ENCODE measurements at regions not wholly inside any gene's neighbourhood (a gene's known extent, or its start where the extent isn't known, plus 50 kb on each side); places are given as distances from the start of the nearest gene placed in this dataset.

GRCh38 chr17:69856946-69857345 lies 218.1 kb upstream of the KCNJ16 start:
- no peak for TF ChIP-seq Cebpa-rat (IDR thresholded peaks at IDR 0.05)
- Histone ChIP-seq H3K27ac (no peak overlapping the region), H3K4me3 (no peak overlapping the region), H3K36me3 (no peaks in the 10 kb centered on the region), H3K27me3 (no peaks in the 10 kb centered on the region), H4K20me1 (no peaks in the 10 kb centered on the region), H3K9ac (no peak overlapping the region), H3K4me2 (no peak overlapping the region), H3K9me3 (peaks cover 15% of the 10 kb centered on the region), H3K4me1 (no peaks in the 10 kb centered on the region)

- Histone ChIP-seq H3K9me3 (peaks cover 15% of the 10 kb centered on the region), H3K4me3 (no peak overlapping the region), H3K4me1 (no peaks in the 10 kb centered on the region), H3K27ac (no peak overlapping the region), H3K4me2 (no peak overlapping the region), H4K20me1 (no peaks in the 10 kb centered on the region), H3K9ac (no peak overlapping the region), H3K27me3 (no peaks in the 10 kb centered on the region), H3K36me3 (no peaks in the 10 kb centered on the region)
- TF ChIP-seq Cebpa-rat (IDR thresholded peaks at IDR 0.05): no peak
Observed at GRCh38 chr17:69857412-69857835, 217.6 kb upstream of the KCNJ16 start.

- no peaks in the 10 kb centered on the region for H3K4me1 ChIP-seq
- no peaks in the 10 kb centered on the region for H3K27me3 ChIP-seq
- H3K4me3 ChIP-seq: no peak overlapping the region
- peaks cover 15% of the 10 kb centered on the region for H3K9me3 ChIP-seq
- no peaks in the 10 kb centered on the region for H4K20me1 ChIP-seq
- H3K9ac ChIP-seq: no peak overlapping the region
- H3K4me2 ChIP-seq: no peak overlapping the region
- H3K27ac ChIP-seq: no peak overlapping the region
- TF ChIP-seq Cebpa-rat (IDR thresholded peaks at IDR 0.05): no peak
- H3K36me3 ChIP-seq: no peaks in the 10 kb centered on the region
Observed at GRCh38 chr17:69858460-69858859, 216.6 kb upstream of the KCNJ16 start.

DNA sequence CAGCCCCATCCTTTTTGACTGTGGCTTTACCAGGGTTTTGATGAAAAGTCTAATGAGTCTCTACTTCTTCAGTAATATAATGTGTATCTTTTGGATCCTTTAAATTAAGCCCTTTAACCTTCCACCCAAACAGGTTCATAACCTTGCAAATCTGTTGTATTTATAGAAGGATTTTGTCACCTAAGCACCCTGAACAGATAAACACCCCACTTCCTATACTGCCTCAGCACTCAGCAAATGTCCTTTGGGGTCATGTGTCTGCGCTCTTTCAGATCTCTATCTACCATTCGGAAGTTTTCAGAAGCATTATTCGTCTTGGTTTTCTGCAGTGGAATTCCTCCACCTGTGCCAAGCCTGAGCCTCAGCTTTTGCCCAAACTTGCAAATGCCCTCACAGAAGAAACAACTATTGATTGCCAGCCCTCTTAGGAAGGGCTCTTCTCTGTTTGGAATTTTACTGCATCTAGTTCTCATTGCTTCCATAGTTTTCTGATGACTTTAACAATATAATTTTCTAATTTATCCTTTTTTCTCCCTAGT lies 214.8 kb upstream of the KCNJ16 start:
- Histone ChIP-seq H3K9me3 (peaks cover 15% of the 10 kb centered on the region), H3K36me3 (no peaks in the 10 kb centered on the region), H3K4me1 (no peaks in the 10 kb centered on the region), H3K4me2 (no peak overlapping the region), H3K27me3 (no peaks in the 10 kb centered on the region), H3K4me3 (no peak overlapping the region), H3K9ac (no peak overlapping the region), H4K20me1 (no peaks in the 10 kb centered on the region), H3K27ac (no peak overlapping the region)
- no peak for TF ChIP-seq Cebpa-rat (IDR thresholded peaks at IDR 0.05)

- Histone ChIP-seq H3K4me3 (no peak overlapping the region), H4K20me1 (no peaks in the 10 kb centered on the region), H3K27ac (no peak overlapping the region), H3K36me3 (no peaks in the 10 kb centered on the region), H3K9ac (no peak overlapping the region), H3K9me3 (peaks cover 18% of the 10 kb centered on the region), H3K4me2 (no peak overlapping the region), H3K27me3 (no peaks in the 10 kb centered on the region), H3K4me1 (no peaks in the 10 kb centered on the region)
- no peak for TF ChIP-seq Cebpa-rat (IDR thresholded peaks at IDR 0.05)
Observed at GRCh38 chr17:69864462-69864861, 210.6 kb upstream of the KCNJ16 start.

DNA sequence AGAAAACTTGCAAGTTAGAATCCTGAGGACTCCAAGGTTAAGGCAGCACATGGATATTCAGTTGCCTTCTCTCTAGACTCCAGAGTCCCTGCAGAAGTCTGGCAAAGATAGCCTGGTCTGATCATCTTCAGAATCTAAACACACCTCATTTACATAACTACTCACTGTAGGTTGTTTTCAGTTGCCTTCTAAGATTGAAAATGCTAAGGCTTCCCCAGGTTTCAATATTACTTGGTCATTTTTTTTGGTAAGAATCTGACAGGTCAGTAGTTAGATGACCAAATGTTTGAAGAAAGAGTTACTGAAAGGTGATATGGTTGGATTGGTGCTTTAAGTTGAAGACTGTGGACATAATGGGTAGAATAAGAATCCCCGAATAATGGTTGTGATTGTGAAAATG lies 205.4 kb upstream of the KCNJ16 start:
- Histone ChIP-seq H3K36me3 (no peaks in the 10 kb centered on the region), H4K20me1 (no peaks in the 10 kb centered on the region), H3K27me3 (no peaks in the 10 kb centered on the region), H3K27ac (no peak overlapping the region), H3K4me3 (no peak overlapping the region), H3K9me3 (peaks cover 14% of the 10 kb centered on the region), H3K4me2 (no peak overlapping the region), H3K9ac (no peak overlapping the region), H3K4me1 (no peaks in the 10 kb centered on the region)
- TF ChIP-seq Cebpa-rat (IDR thresholded peaks at IDR 0.05): no peak

GRCh38 chr17:69870091-69870530 lies 204.9 kb upstream of the KCNJ16 start:
- no peak overlapping the region for H3K27ac ChIP-seq
- H3K36me3 ChIP-seq: no peaks in the 10 kb centered on the region
- no peak overlapping the region for H3K4me3 ChIP-seq
- H3K27me3 ChIP-seq: no peaks in the 10 kb centered on the region
- H3K9ac ChIP-seq: no peak overlapping the region
- H4K20me1 ChIP-seq: no peaks in the 10 kb centered on the region
- H3K4me2 ChIP-seq: no peak overlapping the region
- no peaks in the 10 kb centered on the region for H3K4me1 ChIP-seq
- TF ChIP-seq Cebpa-rat (IDR thresholded peaks at IDR 0.05): no peak
- peaks cover 14% of the 10 kb centered on the region for H3K9me3 ChIP-seq

GRCh38 chr17:69870751-69871199 lies 204.2 kb upstream of the KCNJ16 start:
- no peak overlapping the region for H3K4me3 ChIP-seq
- H4K20me1 ChIP-seq: no peaks in the 10 kb centered on the region
- H3K4me1 ChIP-seq: no peaks in the 10 kb centered on the region
- H3K36me3 ChIP-seq: no peaks in the 10 kb centered on the region
- H3K9ac ChIP-seq: no peak overlapping the region
- H3K27me3 ChIP-seq: no peaks in the 10 kb centered on the region
- no peak overlapping the region for H3K27ac ChIP-seq
- H3K9me3 ChIP-seq: peaks cover 14% of the 10 kb centered on the region
- TF ChIP-seq Cebpa-rat (IDR thresholded peaks at IDR 0.05): no peak
- no peak overlapping the region for H3K4me2 ChIP-seq

GRCh38 chr17:69871318-69871717 lies 203.7 kb upstream of the KCNJ16 start:
- Histone ChIP-seq H3K4me2 (no peak overlapping the region), H3K27me3 (no peaks in the 10 kb centered on the region), H4K20me1 (no peaks in the 10 kb centered on the region), H3K9me3 (peaks cover 14% of the 10 kb centered on the region), H3K4me1 (no peaks in the 10 kb centered on the region), H3K4me3 (no peak overlapping the region), H3K9ac (no peak overlapping the region), H3K36me3 (no peaks in the 10 kb centered on the region), H3K27ac (no peak overlapping the region)
- no peak for TF ChIP-seq Cebpa-rat (IDR thresholded peaks at IDR 0.05)

DNA sequence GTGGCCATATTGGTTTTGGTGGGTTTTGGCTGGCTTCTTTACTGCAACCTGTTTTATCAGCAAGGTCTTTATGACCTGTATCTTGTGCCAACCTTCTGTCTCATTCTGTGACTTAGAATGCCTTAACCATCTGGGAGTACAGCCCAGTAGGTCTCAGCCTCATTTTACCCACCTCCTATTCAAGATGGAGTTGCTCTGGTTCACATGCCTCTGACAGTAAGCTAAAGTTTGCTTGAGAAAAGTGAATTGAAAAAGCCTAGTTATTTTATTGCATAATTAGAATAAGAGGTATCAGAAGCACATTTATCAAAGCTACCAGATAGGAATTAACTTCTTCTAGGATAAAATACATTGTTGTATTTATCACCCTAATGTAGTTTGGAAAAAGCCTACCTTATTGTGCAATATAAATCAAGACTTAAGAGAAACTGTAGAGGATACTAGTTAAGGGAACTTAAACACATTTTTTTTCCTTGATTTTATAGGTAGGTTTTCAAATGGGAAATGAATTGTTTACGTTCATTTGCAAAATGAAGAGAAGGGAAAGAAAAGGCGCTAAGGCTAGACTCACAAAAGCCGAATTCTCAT lies 202.3 kb upstream of the KCNJ16 start:
- no peaks in the 10 kb centered on the region for H3K36me3 ChIP-seq
- H4K20me1 ChIP-seq: no peaks in the 10 kb centered on the region
- peaks cover 12% of the 10 kb centered on the region for H3K9me3 ChIP-seq
- no peak overlapping the region for H3K4me2 ChIP-seq
- no peaks in the 10 kb centered on the region for H3K4me1 ChIP-seq
- no peak overlapping the region for H3K27ac ChIP-seq
- TF ChIP-seq Cebpa-rat (IDR thresholded peaks at IDR 0.05): no peak
- H3K4me3 ChIP-seq: no peak overlapping the region
- no peaks in the 10 kb centered on the region for H3K27me3 ChIP-seq
- H3K9ac ChIP-seq: no peak overlapping the region
